GM10248 (cell line): ENCODE measurements at regions not wholly inside any gene's neighbourhood (a gene's known extent, or its start where the extent isn't known, plus 50 kb on each side); places are given as distances from the start of the nearest gene placed in this dataset.

Experiments
- CTCF ChIA-PET: fragments of 300-600 bp; sonication (Branson Sonifier 250); formaldehyde crosslinking; extraction: SDS; loops from one replicate; lab custom pipeline; 2021; ENCODE audit warnings: antibody characterized with exemption; lab: Yijun Ruan, JAX
- POLR2A ChIA-PET: fragments of 350-650 bp; sonication (Branson Sonifier 250); formaldehyde crosslinking; extraction: SDS; loops from one replicate; lab custom pipeline; 2020; ENCODE audit warnings: antibody characterized with exemption; lab: Yijun Ruan, JAX
- DNase-seq: peaks from one replicate; pipeline ENCODE4 v3.0.0; 2012; ENCODE audit errors: extremely low spot score
- CTCF ChIP-seq: IDR thresholded peaks from 2 replicates; pipeline ENCODE4 v1.5.1; 2012; ENCODE audit warnings: mild to moderate bottlenecking, low read depth; ENCODE audit errors: extremely low read depth, missing control alignments, control extremely low read depth

- TF ChIP-seq CTCF = no peak
- ChIA-PET CTCF (interaction anchor here (0.8 to 2.1 kb wide), 3 partner anchors 11 to 796 kb away, joined by 3 to 10 read pairs (median 5); no protein-coding TSS in a partner anchor), POLR2A (no interaction called here)
- no peak for DNase-seq
Measured at GRCh38 chr10:90591629-90592028, 266.2 kb downstream of the HTR7 start.

- DNase-seq = peak; percentile 17
- TF ChIP-seq CTCF = peak; percentile 36
- ChIA-PET POLR2A (no interaction called here), CTCF (interaction anchor here (0.8 to 2.1 kb wide), 5 partner anchors 9 to 797 kb away, joined by 3 to 10 read pairs (median 3); no protein-coding TSS in a partner anchor)
Measured at GRCh38 chr10:90592638-90593302, 265.1 kb downstream of the HTR7 start.

GRCh38 chr10:90598513-90598912, 259.3 kb downstream of the HTR7 start:
- no peak for TF ChIP-seq CTCF
- DNase-seq = no peak
- CTCF ChIA-PET = no interaction called here
- POLR2A ChIA-PET = no interaction called here

GRCh38 chr10:90602862-90603610, 254.8 kb downstream of the HTR7 start:
- POLR2A ChIA-PET = no interaction called here
- CTCF ChIA-PET = no interaction called here
- no peak for DNase-seq
- TF ChIP-seq CTCF = no peak

GRCh38 chr10:90604636-90605035, 253.2 kb downstream of the HTR7 start:
- no peak for TF ChIP-seq CTCF
- POLR2A ChIA-PET = no interaction called here
- DNase-seq = no peak
- CTCF ChIA-PET = no interaction called here

GRCh38 chr10:90605506-90605905, 252.3 kb downstream of the HTR7 start:
- DNase-seq = no peak
- ChIA-PET CTCF (no interaction called here), POLR2A (no interaction called here)
- TF ChIP-seq CTCF = no peak
